K562 (cell line): ENCODE measurements at regions not wholly inside any gene's neighbourhood (a gene's known extent, or its start where the extent isn't known, plus 50 kb on each side); places are given as distances from the start of the nearest gene placed in this dataset.
A peak's percentile ranks its signal among the peaks of the same experiment; 100 is the strongest.

ENCODE experiments used
- ATAC-seq: fragments of 200-7000 bp; cut with Tn5 transposase; 3 replicates; pipeline ENCODE4 v1.9.1; 2020; ENCODE audit warnings: moderate library complexity
- BruUV-seq: library from RNA; stranded (reverse); fragments of 400-500 nt; replicated peaks from 2 replicates; lab custom pipeline; 2021; lab: Mats Ljungman, UMichigan
- CTCF ChIA-PET: fragments of 300-600 bp; formaldehyde crosslinking; extraction: SDS; loops from one replicate; lab custom pipeline; 2021; ENCODE audit warnings: low intra/inter-chr PET ratio; lab: Yijun Ruan, JAX
- POLR2A ChIA-PET: fragments of 300-600, 350-650 bp; sonication (Branson Sonifier 250); formaldehyde crosslinking; extraction: SDS; loops from one replicate; lab custom pipeline; 2021; ENCODE audit warnings: antibody characterized with exemption, inconsistent platforms; lab: Yijun Ruan, JAX
- DNase-seq, 4 experiments: peaks; one replicate each; pipeline versions ENCODE4 v3.0.0 to v3.0.0-alpha.2; 2011 to 2018; ENCODE audit warnings: low spot score in 3 of 4, mixed read lengths in 3 of 4; ENCODE audit errors: extremely low read depth in 1 of 4
- FAIRE-seq: peaks from 2 replicates; lab custom pipeline; 2011; peaks lifted over from hg19 to GRCh38; lab: Jason Lieb, UNC
- H2AFZ ChIP-seq: 2 replicates; pipeline ENCODE4 v1.6.0; 2011; ENCODE audit warnings: low read depth, low read length, control low read depth, inconsistent platforms
- H3K27ac ChIP-seq: fragments of 200-600 bp; 3 replicates; pipeline ENCODE4 v1.8.0; 2011; ENCODE audit warnings: low read depth, mild to moderate bottlenecking, control low read depth, inconsistent platforms, low read length, moderate library complexity, mixed read lengths; ENCODE audit errors: extremely low read depth
- H3K27me3 ChIP-seq, 2 experiments: fragments of 300-600 bp in 1 of 2; 2 replicates in 1 of 2; 3 replicates in 1 of 2; pipeline versions ENCODE4 v1.6.0 to v1.8.0; 2011; ENCODE audit warnings: inconsistent platforms in 2 of 2, low read length in 2 of 2, mild to moderate bottlenecking in 1 of 2, mixed read lengths in 1 of 2, moderate library complexity in 1 of 2; ENCODE audit not compliant: control insufficient read depth in 2 of 2, insufficient read depth in 2 of 2
- H3K36me3 ChIP-seq: fragments of 300-600 bp; 3 replicates; pipeline ENCODE4 v1.8.0; 2011; ENCODE audit warnings: mild to moderate bottlenecking, low read length, inconsistent platforms; ENCODE audit not compliant: control insufficient read depth, insufficient read depth
- H3K4me1 ChIP-seq, 2 experiments: fragments of 200-600 bp in 1 of 2; replicated peaks in 1 of 2; 2 replicates in 1 of 2; 3 replicates in 1 of 2; pipeline versions ENCODE4 v1.5.1 to v1.8.0; 2011; ENCODE audit warnings: inconsistent platforms in 2 of 2, low read length in 2 of 2, mild to moderate bottlenecking in 1 of 2, mixed read lengths in 1 of 2, moderate library complexity in 1 of 2; ENCODE audit not compliant: control insufficient read depth in 2 of 2, insufficient read depth in 2 of 2
- H3K4me2 ChIP-seq: 2 replicates; pipeline ENCODE4 v1.6.1; 2011; ENCODE audit warnings: low read length, control low read depth, inconsistent platforms, mixed read lengths; ENCODE audit not compliant: insufficient read depth
- H3K4me3 ChIP-seq: fragments of 200-600 bp; sonication (generic), shearing (Covaris generic); 2 replicates; pipeline ENCODE4 v1.5.1; 2016; ENCODE audit warnings: control low read depth, inconsistent platforms
- H3K79me2 ChIP-seq: fragments of 200-600 bp; 3 replicates; pipeline ENCODE4 v1.8.0; 2011; ENCODE audit warnings: low read length, inconsistent platforms; ENCODE audit not compliant: control insufficient read depth, insufficient read depth
- H3K9ac ChIP-seq, 2 experiments: 2 replicates each; pipeline versions ENCODE4 v1.6.0 to v1.6.1; 2011; ENCODE audit warnings: low read depth in 2 of 2, low read length in 2 of 2, control low read depth in 1 of 2, inconsistent platforms in 1 of 2, mild to moderate bottlenecking in 1 of 2, mixed read lengths in 1 of 2; ENCODE audit not compliant: insufficient read depth in 1 of 2
- H3K9me1 ChIP-seq: one replicate; pipeline ENCODE4 v1.6.0; 2011; ENCODE audit warnings: inconsistent platforms, mild to moderate bottlenecking, low read length, moderate library complexity; ENCODE audit not compliant: control insufficient read depth, insufficient read depth
- H3K9me3 ChIP-seq: replicated peaks from 2 replicates; pipeline ENCODE4 v1.5.1; 2011; ENCODE audit warnings: low read depth, low read length, inconsistent platforms; ENCODE audit not compliant: control insufficient read depth, insufficient read depth
- H4K20me1 ChIP-seq: replicated peaks from 2 replicates; pipeline ENCODE4 v1.6.1; 2011; ENCODE audit warnings: low read length, inconsistent platforms, mixed read lengths; ENCODE audit not compliant: control insufficient read depth, insufficient read depth
- ARID2 ChIP-seq: fragments of 450-650 bp; IDR thresholded peaks from 2 replicates; pipeline ENCODE4 v1.6.1; 2017; ENCODE audit warnings: antibody characterized with exemption, mild to moderate bottlenecking
- BCL6 ChIP-seq: fragments of 250-450 bp; sonication (Bioruptor Pico); IDR thresholded peaks from 2 replicates; pipeline ENCODE4 v1.4.0; 2020
- CHD4 ChIP-seq: fragments of 200-600 bp; sonication (generic); IDR thresholded peaks from 3 replicates; pipeline ENCODE4 v1.6.1; 2012; ENCODE audit warnings: low read depth, mild to moderate bottlenecking, mixed read lengths, low read length, inconsistent platforms; ENCODE audit not compliant: insufficient read depth, insufficient replicate concordance, poor library complexity, severe bottlenecking
- DIDO1 ChIP-seq: fragments of 450-650 bp; IDR thresholded peaks from 2 replicates; pipeline ENCODE4 v1.6.1; 2016; ENCODE audit warnings: low read depth, missing biosample characterization, missing genetic modification characterization
- IFI16 ChIP-seq: fragments of 250-450 bp; sonication (Bioruptor Pico); IDR thresholded peaks from 2 replicates; pipeline ENCODE4 v2.1.2; 2022; ENCODE audit warnings: mild to moderate bottlenecking, inconsistent platforms
- KHSRP ChIP-seq: fragments of 450-650 bp; IDR thresholded peaks from 2 replicates; pipeline ENCODE4 v1.6.1; 2017
- MXI1 ChIP-seq: IDR thresholded peaks from 2 replicates; pipeline ENCODE4 v1.6.1; 2011; ENCODE audit warnings: low read depth, mild to moderate bottlenecking, improper control_type of control experiment, low read length
- NCOA6 ChIP-seq: fragments of 450-650 bp; IDR thresholded peaks from 2 replicates; pipeline ENCODE4 v1.6.1; 2017; ENCODE audit warnings: mild to moderate bottlenecking
- NFXL1 ChIP-seq: fragments of 450-650 bp; formaldehyde crosslinking; IDR thresholded peaks from 2 replicates; pipeline ENCODE4 v1.4.0; 2021; ENCODE audit warnings: mild to moderate bottlenecking
- POLR2AphosphoS5 ChIP-seq: IDR thresholded peaks from 2 replicates; pipeline ENCODE4 v1.6.1; 2011; ENCODE audit warnings: mild to moderate bottlenecking, low read depth, low read length, moderate library complexity; ENCODE audit not compliant: control insufficient read depth, insufficient read depth
- RBBP5 ChIP-seq: fragments of 200-600 bp; sonication (generic); IDR thresholded peaks from 2 replicates; pipeline ENCODE4 v1.6.1; 2012; ENCODE audit warnings: borderline replicate concordance, mild to moderate bottlenecking, low read length, control low read depth, inconsistent platforms; ENCODE audit not compliant: insufficient read depth, poor library complexity, severe bottlenecking
- RBM25 ChIP-seq: fragments of 200-400 bp; formaldehyde crosslinking; IDR thresholded peaks from 2 replicates; pipeline ENCODE4 v1.6.1; 2018; ENCODE audit warnings: low read length, low read depth, moderate library complexity; ENCODE audit not compliant: severe bottlenecking
- RFX5 ChIP-seq: IDR thresholded peaks from 2 replicates; pipeline ENCODE4 v1.6.1; 2011; ENCODE audit warnings: low read depth, mild to moderate bottlenecking, improper control_type of control experiment, low read length
- SRSF3 ChIP-seq: fragments of 200-400 bp; formaldehyde crosslinking; IDR thresholded peaks from 2 replicates; pipeline ENCODE4 v1.6.1; 2016; ENCODE audit warnings: mild to moderate bottlenecking, low read length, moderate library complexity; ENCODE audit not compliant: insufficient read depth
- STAT5A ChIP-seq: IDR thresholded peaks from 2 replicates; pipeline ENCODE4 v1.6.1; 2012; ENCODE audit warnings: low read length, inconsistent platforms, borderline replicate concordance
- TBL1XR1 ChIP-seq, 2 experiments: IDR thresholded peaks; 2 replicates each; pipeline ENCODE4 v1.6.1; 2012; ENCODE audit warnings: improper control_type of control experiment in 2 of 2, low read length in 2 of 2, mild to moderate bottlenecking in 1 of 2
- TEAD2 ChIP-seq: fragments of 450-650 bp; IDR thresholded peaks from 2 replicates; pipeline ENCODE4 v1.6.1; 2016; ENCODE audit warnings: missing genetic modification characterization, control low read depth, missing compliant biosample characterization
- ZNF134 ChIP-seq: fragments of 250-450 bp; sonication (Bioruptor Pico); conservative IDR thresholded peaks from 2 replicates; pipeline ENCODE4 v1.4.0; 2020
- ZNF444 ChIP-seq: fragments of 250-450 bp; sonication (Bioruptor Pico); IDR thresholded peaks from 2 replicates; pipeline ENCODE4 v1.4.0; 2020; ENCODE audit warnings: mild to moderate bottlenecking, moderate library complexity
- ZNF586 ChIP-seq: fragments of 450-650 bp; formaldehyde crosslinking; conservative IDR thresholded peaks from 2 replicates; pipeline ENCODE4 v1.4.0; 2020; ENCODE audit warnings: mild to moderate bottlenecking, moderate library complexity
- WGBS: fragments of 100-300 bp; shearing (Covaris generic); methylation state at CpG from one replicate; pipeline ENCODE4 v1.1.6; 2016; ENCODE audit warnings: low coverage, mixed read lengths; ENCODE audit not compliant: insufficient coverage; ENCODE audit errors: missing lambda C conversion rate; 5-methylcytosine and 5-hydroxymethylcytosine counted together
- in situ Hi-C: fragments of 300-500 bp; cut with MboI; formaldehyde crosslinking; loops from 4 replicates; pipeline ENCODE4 v1.15.0; 2018; ENCODE audit warnings: inconsistent platforms, mixed read lengths
- intact Hi-C: fragments of 100-400 bp; cut with micrococcal nuclease; formaldehyde crosslinking; loops from 2 replicates; pipeline ENCODE4 v1.14.2; 2022
- TF ChIP-seq, protein P1 (sequence below), 2 experiments: IDR thresholded peaks in 1 of 2; conservative IDR thresholded peaks in 1 of 2; 2 replicates each; pipeline ENCODE4 v1.6.1; 2016; ENCODE audit warnings: low read depth in 2 of 2, mild to moderate bottlenecking in 1 of 2, missing compliant biosample characterization in 1 of 2, missing genetic modification characterization in 1 of 2, moderate library complexity in 1 of 2

DNA sequence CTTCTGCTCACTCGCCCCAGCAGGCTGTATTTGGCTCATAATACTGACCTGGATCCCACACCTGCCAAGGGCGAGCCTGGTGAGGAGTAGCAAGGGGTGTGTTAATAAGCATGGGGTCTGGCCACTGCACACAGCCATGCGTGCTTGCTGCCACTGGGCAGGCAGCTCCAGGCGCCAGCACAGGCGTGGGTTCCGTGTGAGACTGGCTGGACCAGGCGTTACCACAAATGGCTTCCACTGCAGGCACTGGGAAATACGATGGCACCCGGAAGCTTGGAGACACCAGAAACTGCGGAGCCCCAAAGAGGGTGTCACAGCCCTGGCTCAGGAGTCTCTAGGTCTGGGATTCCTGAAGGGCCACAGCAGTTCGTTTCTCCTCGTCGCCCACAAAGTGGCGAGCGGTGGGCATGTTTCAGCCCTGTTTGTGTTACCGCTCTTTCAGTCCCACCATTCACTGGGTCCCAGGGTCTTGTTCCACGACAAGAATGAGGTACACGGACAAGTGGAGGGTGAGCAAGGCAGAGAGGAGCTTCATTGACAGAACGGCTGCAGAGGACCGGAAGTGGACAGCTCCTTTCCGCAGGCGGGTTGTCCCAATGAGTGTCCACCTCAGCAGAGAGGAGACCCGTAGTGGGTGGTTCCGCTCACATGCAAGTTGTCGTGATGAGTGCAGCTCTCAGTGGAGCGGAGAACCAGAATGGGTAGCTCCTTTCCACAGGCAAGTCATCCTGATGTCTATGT is 428.9 kb downstream of the EPHA5 start (continued):
- TF ChIP-seq DIDO1 (no peak), RBBP5 (peak; percentile 31), TBL1XR1 (IDR thresholded peaks at IDR 0.05; ENCODE audit: low read length in 2 of 2) (no peak), KHSRP (no peak), ZNF444 (CRISPR knock-in tag) (no peak), NCOA6 (no peak), POLR2AphosphoS5 (peak; percentile 31; the same call in 1 of the 2 replicates), STAT5A (no peak), ZNF586 (CRISPR knock-in tag) (no peak), ZNF134 (CRISPR knock-in tag) (no peak), NFXL1 (CRISPR knock-in tag) (no peak), IFI16 (CRISPR knock-in tag) (no peak)
- TF ChIP-seq, all 486 proteins: peak for 31

DNA sequence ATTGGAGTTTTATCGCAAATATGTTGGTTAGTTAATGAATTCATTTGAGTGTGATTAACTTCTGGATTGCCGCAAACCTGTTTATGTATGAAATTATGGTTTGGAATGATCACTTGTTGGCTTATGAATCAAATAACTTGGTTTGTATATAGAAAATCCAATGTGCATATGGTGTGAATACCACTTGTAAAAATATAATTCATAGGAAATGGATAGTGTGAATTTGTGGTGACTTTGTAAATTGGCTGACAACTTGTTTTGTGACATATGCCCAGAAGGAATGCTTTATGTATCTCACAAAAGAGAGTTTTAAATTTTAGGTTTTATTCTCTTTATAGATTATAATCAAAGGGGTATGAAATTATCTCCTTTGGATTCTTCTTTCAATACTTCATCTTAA is 436.2 kb downstream of the EPHA5 start:
- Histone ChIP-seq H3K27ac (no peak overlapping the region), H3K4me2 (no peak overlapping the region), H3K4me3 (no peak overlapping the region), H3K36me3 (no peaks in the 10 kb centered on the region; the same call in 2 of the 3 replicates), H3K9me1 (no peaks in the 10 kb centered on the region), H3K27me3 (no peaks in the 10 kb centered on the region), H3K79me2 (no peaks in the 10 kb centered on the region), H3K4me1 (no peaks in the 10 kb centered on the region), H3K9ac (no peak overlapping the region), H4K20me1 (no peaks in the 10 kb centered on the region), H3K9me3 (no peaks in the 10 kb centered on the region), H2AFZ (no peak overlapping the region)
- WGBS, result 22% methylated on average over 2 of the region's 2 CpGs
- ChIA-PET POLR2A (no interaction called here), CTCF (no interaction called here)
- DNase-seq, result no peak
- BruUV-seq, result no TSS peak
- ATAC-seq, result no peak
- FAIRE-seq, result no peak
- in situ Hi-C loops (no loop called here), intact Hi-C loops (no loop called here)
- TF ChIP-seq CHD4, result no peak
- TF ChIP-seq RBM25, result no peak
- TF ChIP-seq, protein P1, sequence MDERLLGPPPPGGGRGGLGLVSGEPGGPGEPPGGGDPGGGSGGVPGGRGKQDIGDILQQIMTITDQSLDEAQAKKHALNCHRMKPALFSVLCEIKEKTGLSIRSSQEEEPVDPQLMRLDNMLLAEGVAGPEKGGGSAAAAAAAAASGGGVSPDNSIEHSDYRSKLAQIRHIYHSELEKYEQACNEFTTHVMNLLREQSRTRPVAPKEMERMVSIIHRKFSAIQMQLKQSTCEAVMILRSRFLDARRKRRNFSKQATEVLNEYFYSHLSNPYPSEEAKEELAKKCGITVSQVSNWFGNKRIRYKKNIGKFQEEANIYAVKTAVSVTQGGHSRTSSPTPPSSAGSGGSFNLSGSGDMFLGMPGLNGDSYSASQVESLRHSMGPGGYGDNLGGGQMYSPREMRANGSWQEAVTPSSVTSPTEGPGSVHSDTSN (CRISPR knock-in tag; IDR thresholded peaks at IDR 0.05; ENCODE audit: low read depth), result no peak
- TF ChIP-seq, protein P1 (tag; conservative IDR thresholded peaks at IDR 0.05; ENCODE audit: low read depth), result no peak
- TF ChIP-seq SRSF3, result no peak
- TF ChIP-seq RFX5, result no peak
- no peak for TF ChIP-seq MXI1
- TF ChIP-seq ARID2, result no peak
- no peak for TF ChIP-seq BCL6
- no peak for TF ChIP-seq TEAD2 (tag)
